Kidney (tissue), 13 donors: ENCODE measurements at regions not wholly inside any gene's neighbourhood (a gene's known extent, or its start where the extent isn't known, plus 50 kb on each side); places are given as distances from the start of the nearest gene placed in this dataset.

ENCODE experiments used
- DNase-seq, 5 donors: peaks; one replicate each; pipeline ENCODE4 v3.0.0-alpha.2; 2013 to 2020
- FAIRE-seq: peaks from 2 replicates; lab custom pipeline; 2012; peaks lifted over from hg19 to GRCh38; lab: Jason Lieb, UNC
- H3K27ac ChIP-seq, 2 donors: one replicate each; pipeline ENCODE4 v1.7.0; 2013; ENCODE audit warnings: low read depth in 2 of 2, low read length in 2 of 2, inconsistent platforms in 1 of 2
- H3K27me3 ChIP-seq: one replicate; pipeline ENCODE4 v1.7.1; 2013; ENCODE audit warnings: low read length, inconsistent platforms; ENCODE audit not compliant: control insufficient read depth, insufficient read depth
- H3K36me3 ChIP-seq, 3 donors: one replicate each; pipeline versions ENCODE4 v1.7.0 to v1.7.1; 2013; ENCODE audit warnings: low read length in 3 of 3, control low read depth in 1 of 3, inconsistent platforms in 1 of 3; ENCODE audit not compliant: insufficient read depth in 3 of 3, control insufficient read depth in 2 of 3
- H3K4me1 ChIP-seq, 3 donors: one replicate each; pipeline versions ENCODE4 v1.7.0 to v1.7.1; 2013; ENCODE audit warnings: low read length in 3 of 3, inconsistent platforms in 1 of 3, low read depth in 1 of 3; ENCODE audit not compliant: control insufficient read depth in 2 of 3, insufficient read depth in 2 of 3
- H3K4me3 ChIP-seq, 3 donors: one replicate each; pipeline versions ENCODE4 v1.7.0 to v1.8.1; 2013; ENCODE audit warnings: low read length in 3 of 3, control low read depth in 1 of 3, inconsistent platforms in 1 of 3
- H3K9ac ChIP-seq, 3 donors: one replicate each; pipeline versions ENCODE4 v1.7.0 to v1.7.1; 2013; ENCODE audit warnings: low read length in 3 of 3, control low read depth in 1 of 3, inconsistent platforms in 1 of 3
- H3K9me3 ChIP-seq, 3 donors: one replicate each; pipeline versions ENCODE4 v1.7.0 to v1.7.1; 2013; ENCODE audit warnings: low read length in 3 of 3, control low read depth in 1 of 3, inconsistent platforms in 1 of 3; ENCODE audit not compliant: control insufficient read depth in 2 of 3, insufficient read depth in 1 of 3
- CTCF ChIP-seq: IDR thresholded peaks from 3 replicates; pipeline ENCODE4 v1.5.1; 2012; ENCODE audit warnings: mild to moderate bottlenecking, moderate library complexity, borderline replicate concordance; ENCODE audit not compliant: insufficient read depth; ENCODE audit errors: extremely low read depth
- intact Hi-C: fragments of 100-400 bp; cut with DNase I; formaldehyde crosslinking; loops from one replicate; pipeline ENCODE4 v1.11.1; 2022
- donor health status: control.
- donor health status: control.
- donor health status: control.
- donor health status: control.
- donor health status: control.
- donor health status: DM: yes; HTN: yes; CAD: no.
- donor health status: Normal renal cell carcinoma (clear cell type).

- Histone ChIP-seq H3K9me3 (no peaks in the 10 kb centered on the region), H3K27me3 (no peaks in the 10 kb centered on the region), H3K27ac (no peak overlapping the region), H3K4me3 (no peak overlapping the region), H3K4me1 (no peaks in the 10 kb centered on the region), H3K36me3 (no peaks in the 10 kb centered on the region), H3K9ac (no peak overlapping the region)
- no peak for TF ChIP-seq CTCF
- FAIRE-seq: no peak
- intact Hi-C loops: no loop called here
- no peak for DNase-seq
These were observed 265.7 kb downstream of the DIPK2A start for GRCh38 chr3:144237351-144237750.

GRCh38 chr3:144241404-144241803 lies 269.8 kb downstream of the DIPK2A start:
- no peaks in the 10 kb centered on the region for H3K4me1 ChIP-seq
- FAIRE-seq (no peak), DNase-seq (peak in 3 of 5 donors; percentile 10 to 69 (median 33))
- no peak for TF ChIP-seq CTCF
- H3K9ac ChIP-seq: no peak overlapping the region
- no peak overlapping the region for H3K4me3 ChIP-seq
- intact Hi-C loops: no loop called here
- H3K27ac ChIP-seq: no peak overlapping the region
- no peaks in the 10 kb centered on the region for H3K9me3 ChIP-seq
- H3K27me3 ChIP-seq: no peaks in the 10 kb centered on the region
- no peaks in the 10 kb centered on the region for H3K36me3 ChIP-seq

- TF ChIP-seq CTCF: no peak
- DNase-seq (no peak), FAIRE-seq (no peak)
- intact Hi-C loops: no loop called here
- Histone ChIP-seq H3K9ac (no peak overlapping the region), H3K4me1 (no peaks in the 10 kb centered on the region), H3K4me3 (no peak overlapping the region), H3K9me3 (no peaks in the 10 kb centered on the region), H3K36me3 (no peaks in the 10 kb centered on the region), H3K27ac (no peak overlapping the region), H3K27me3 (no peaks in the 10 kb centered on the region)
These were observed 271.1 kb downstream of the DIPK2A start for GRCh38 chr3:144242747-144243146.

- DNase-seq (no peak), FAIRE-seq (no peak)
- Histone ChIP-seq H3K9me3 (no peaks in the 10 kb centered on the region), H3K27ac (no peak overlapping the region), H3K9ac (no peak overlapping the region), H3K4me3 (no peak overlapping the region), H3K36me3 (no peaks in the 10 kb centered on the region), H3K4me1 (no peaks in the 10 kb centered on the region), H3K27me3 (no peaks in the 10 kb centered on the region)
- intact Hi-C loops: no loop called here
- no peak for TF ChIP-seq CTCF
These were observed 273.0 kb downstream of the DIPK2A start for GRCh38 chr3:144244662-144245061.
